Activated naive CD8-positive, alpha-beta T cell treated with anti-CD3 and anti-CD28 coated beads, Interleukin-2, amount 50 U/mL, for 24 hours (primary cell): ENCODE measurements at regions not wholly inside any gene's neighbourhood (a gene's known extent, or its start where the extent isn't known, plus 50 kb on each side); places are given as distances from the start of the nearest gene placed in this dataset.
"Not testable (repeated sequence)": the region's sequence is repeated elsewhere in the genome, so short reads cannot be mapped to it uniquely, and the experiment has no call there.

ENCODE experiments used
- ATAC-seq: fragments of 150-1000 bp; cut with Tn5 transposase; one replicate; pipeline ENCODE4 v1.10.0; 2021
- DNase-seq: peaks from one replicate; pipeline ENCODE4 v3.0.0; 2021
- H3K27ac Mint-ChIP-seq: one replicate; pipeline ENCODE4 v1.8.0; 2021; ENCODE audit warnings: mild to moderate bottlenecking, mixed read lengths
- H3K27me3 Mint-ChIP-seq: one replicate; pipeline ENCODE4 v1.8.0; 2021; ENCODE audit warnings: mixed read lengths
- H3K36me3 Mint-ChIP-seq: one replicate; pipeline ENCODE4 v1.8.0; 2021; ENCODE audit warnings: low read depth, mixed read lengths
- H3K4me1 Mint-ChIP-seq: one replicate; pipeline ENCODE4 v1.8.0; 2021; ENCODE audit warnings: mixed read lengths
- H3K4me3 Mint-ChIP-seq: one replicate; pipeline ENCODE4 v1.8.0; 2021; ENCODE audit warnings: mild to moderate bottlenecking, moderate library complexity, mixed read lengths
- H3K9me3 Mint-ChIP-seq: one replicate; pipeline ENCODE4 v1.8.0; 2021; ENCODE audit warnings: mixed read lengths

GRCh38 chr2:128505150-128505490 is 186.5 kb upstream of the HS6ST1 start:
- H3K27me3 Mint-ChIP-seq, result no peaks in the 10 kb centered on the region
- peaks cover 6% of the 10 kb centered on the region for H3K4me1 Mint-ChIP-seq
- DNase-seq, result no peak
- no peaks in the 10 kb centered on the region for H3K9me3 Mint-ChIP-seq
- no peak overlapping the region for H3K4me3 Mint-ChIP-seq
- no peaks in the 10 kb centered on the region for H3K36me3 Mint-ChIP-seq
- H3K27ac Mint-ChIP-seq, result no peak overlapping the region
- no peak for ATAC-seq

DNA sequence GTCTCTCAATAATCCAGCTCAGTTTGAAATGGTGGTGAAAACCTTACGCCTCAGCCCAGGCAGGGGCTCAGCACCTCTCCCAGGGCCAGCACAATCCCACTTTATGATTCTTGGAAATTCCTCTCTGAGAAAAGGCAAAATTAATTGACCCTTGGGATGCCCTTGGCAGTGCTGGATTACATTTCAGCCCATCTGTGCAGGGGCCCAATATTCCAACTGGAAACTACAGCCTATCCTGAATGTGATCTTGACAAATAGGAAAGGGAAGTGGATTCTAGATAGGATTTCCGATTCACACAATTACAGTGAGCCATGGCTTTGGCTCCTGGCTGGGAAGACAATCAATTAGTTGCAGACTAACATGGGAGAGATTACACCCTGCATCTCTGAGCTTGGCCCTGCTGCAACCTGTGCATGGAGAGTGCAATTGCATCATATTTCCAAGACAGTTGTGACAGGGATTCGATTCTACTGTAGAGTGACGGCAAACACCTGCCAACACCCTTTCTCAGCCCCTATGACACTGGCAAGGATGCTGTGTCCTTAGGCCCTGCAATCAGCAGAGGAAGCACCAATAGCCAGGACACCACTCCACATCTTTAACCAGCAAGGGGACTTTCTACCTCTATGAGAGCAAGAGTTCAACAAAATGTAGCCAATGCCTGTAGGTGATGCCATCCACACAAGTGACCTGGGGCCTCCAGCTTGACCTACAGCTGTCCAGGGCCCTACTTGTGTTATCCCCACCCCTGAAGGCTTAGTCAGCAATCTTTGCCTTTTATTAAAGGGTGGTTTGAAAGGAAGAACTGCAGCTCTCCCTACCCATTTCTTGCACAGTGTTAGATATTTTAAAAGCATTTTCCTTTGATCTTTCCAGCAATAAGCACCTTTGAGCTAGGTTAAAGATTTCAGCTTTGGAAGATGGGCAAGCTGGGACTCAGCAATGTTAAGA is 187.2 kb upstream of the HS6ST1 start:
- H3K4me1 Mint-ChIP-seq, result peaks cover 6% of the 10 kb centered on the region
- no peak overlapping the region for H3K4me3 Mint-ChIP-seq

GRCh38 chr2:128506534-128506933 is 187.9 kb upstream of the HS6ST1 start:
- ATAC-seq, result no peak

More for the DNA sequence above, 187.2 kb upstream of the HS6ST1 start:
- Mint-ChIP-seq H3K27me3 (no peaks in the 10 kb centered on the region), H3K36me3 (no peaks in the 10 kb centered on the region), H3K27ac (no peak overlapping the region), H3K9me3 (no peaks in the 10 kb centered on the region)
- DNase-seq (no peak), ATAC-seq (no peak)

DNA sequence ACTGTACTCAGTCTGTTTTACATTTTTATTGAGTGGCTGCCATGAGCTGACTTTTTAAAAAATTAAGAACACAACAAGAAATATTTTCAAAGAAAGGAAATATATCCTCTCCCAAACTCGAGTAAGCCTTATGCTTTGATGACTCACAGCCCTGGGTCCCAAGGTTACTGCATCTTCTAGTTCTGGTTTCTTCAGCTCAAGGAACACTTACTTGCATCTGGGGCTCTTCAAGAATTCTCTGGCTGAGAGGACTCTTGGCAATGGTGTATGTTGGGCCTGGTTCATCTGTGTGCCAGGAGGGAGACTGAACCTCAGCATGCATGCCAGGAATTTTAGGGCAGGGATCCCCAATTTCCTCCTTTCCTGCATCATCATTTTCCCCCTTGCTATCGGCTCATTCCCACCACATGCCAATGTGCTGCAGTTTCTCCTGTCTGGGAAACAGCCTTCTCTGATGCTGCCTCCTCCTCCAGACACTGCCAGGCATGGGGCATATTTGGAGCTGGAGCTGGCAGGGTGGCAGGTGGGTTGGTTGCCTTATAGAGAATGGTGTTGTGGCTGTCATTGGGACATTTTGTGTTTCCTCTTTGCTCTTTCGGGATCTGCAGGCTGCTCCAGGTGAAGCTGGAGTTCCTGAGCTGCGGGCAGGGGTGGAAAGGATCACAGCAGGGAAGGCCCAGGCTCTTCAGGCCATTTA is 192.2 kb upstream of the HS6ST1 start:
- Mint-ChIP-seq H3K27me3 (no peaks in the 10 kb centered on the region), H3K4me3 (no peak overlapping the region), H3K36me3 (no peaks in the 10 kb centered on the region), H3K9me3 (no peaks in the 10 kb centered on the region), H3K4me1 (peaks cover 12% of the 10 kb centered on the region), H3K27ac (no peak overlapping the region)
- DNase-seq (no peak), ATAC-seq (no peak)

More at GRCh38 chr2:128506534-128506933, 187.9 kb upstream of the HS6ST1 start:
- Mint-ChIP-seq H3K36me3 (no peaks in the 10 kb centered on the region), H3K27ac (no peak overlapping the region), H3K27me3 (no peaks in the 10 kb centered on the region), H3K4me1 (peaks cover 6% of the 10 kb centered on the region), H3K4me3 (no peak overlapping the region), H3K9me3 (no peaks in the 10 kb centered on the region)
- no peak for DNase-seq

- H3K36me3 Mint-ChIP-seq, result no peaks in the 10 kb centered on the region
- no peak for ATAC-seq
- no peaks in the 10 kb centered on the region for H3K27me3 Mint-ChIP-seq
- no peak overlapping the region for H3K27ac Mint-ChIP-seq
- H3K4me3 Mint-ChIP-seq, result no peak overlapping the region
- H3K9me3 Mint-ChIP-seq, result no peaks in the 10 kb centered on the region
- no peak for DNase-seq
- H3K4me1 Mint-ChIP-seq, result peaks cover 12% of the 10 kb centered on the region
Observed at GRCh38 chr2:128511731-128512378, 193.2 kb upstream of the HS6ST1 start.

- Mint-ChIP-seq H3K27ac (no peak overlapping the region), H3K4me1 (peaks cover 12% of the 10 kb centered on the region), H3K4me3 (no peak overlapping the region), H3K27me3 (no peaks in the 10 kb centered on the region), H3K9me3 (no peaks in the 10 kb centered on the region), H3K36me3 (no peaks in the 10 kb centered on the region)
- ATAC-seq (no peak), DNase-seq (no peak)
Observed at GRCh38 chr2:128512379-128513115, 193.9 kb upstream of the HS6ST1 start.

DNA sequence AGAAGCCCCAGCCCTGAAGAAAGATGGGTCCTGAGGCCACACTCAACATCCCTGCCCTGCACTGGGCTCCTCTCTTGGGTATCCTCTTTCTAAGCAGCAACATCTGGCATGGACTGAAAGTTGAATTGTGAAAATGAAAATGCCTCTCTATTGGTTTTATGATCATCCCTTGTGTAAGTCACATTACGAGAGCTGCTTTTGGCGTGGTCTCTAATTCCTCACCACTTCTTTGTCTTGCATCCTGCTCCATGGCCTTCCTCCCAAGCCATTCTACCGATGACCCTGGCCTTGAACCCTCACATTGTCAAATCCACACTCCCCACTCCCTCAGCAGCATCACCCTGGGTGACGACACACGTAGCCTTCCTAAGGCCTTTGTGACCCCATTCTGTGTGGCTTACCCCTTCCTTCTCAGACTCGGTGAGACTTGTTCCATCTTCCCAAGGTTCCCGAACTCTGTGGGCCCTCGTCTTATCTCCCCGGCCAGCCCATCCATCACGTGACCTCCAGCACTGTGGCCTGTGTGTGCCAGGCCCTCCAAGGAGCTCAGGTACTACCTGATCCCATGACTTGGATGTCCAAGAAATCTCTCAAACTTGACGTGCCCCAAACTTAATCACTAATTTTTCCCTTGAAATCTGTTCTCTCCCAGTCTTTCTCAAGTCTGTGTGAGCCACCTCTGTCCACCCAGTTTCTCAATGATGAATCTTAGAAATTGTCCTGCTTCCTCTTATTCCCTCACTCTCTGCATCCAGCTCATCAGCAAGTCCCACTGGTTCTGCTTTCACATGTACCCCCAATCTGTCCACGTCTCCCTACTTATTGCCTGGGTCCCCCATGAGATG is 194.7 kb upstream of the HS6ST1 start:
- Mint-ChIP-seq H3K27me3 (no peaks in the 10 kb centered on the region), H3K4me3 (no peak overlapping the region), H3K27ac (no peak overlapping the region), H3K9me3 (no peaks in the 10 kb centered on the region), H3K4me1 (peaks cover 12% of the 10 kb centered on the region), H3K36me3 (no peaks in the 10 kb centered on the region)
- no peak for DNase-seq
- ATAC-seq, result no peak

GRCh38 chr2:128513961-128514283 is 195.3 kb upstream of the HS6ST1 start:
- no peak overlapping the region for H3K4me3 Mint-ChIP-seq
- no peak for DNase-seq
- peaks cover 12% of the 10 kb centered on the region for H3K4me1 Mint-ChIP-seq
- no peaks in the 10 kb centered on the region for H3K27me3 Mint-ChIP-seq
- no peak overlapping the region for H3K27ac Mint-ChIP-seq
- no peaks in the 10 kb centered on the region for H3K9me3 Mint-ChIP-seq
- ATAC-seq, result no peak
- no peaks in the 10 kb centered on the region for H3K36me3 Mint-ChIP-seq

- no peak overlapping the region for H3K4me3 Mint-ChIP-seq
- peaks cover 12% of the 10 kb centered on the region for H3K4me1 Mint-ChIP-seq
- ATAC-seq (no peak), DNase-seq (no peak)
- H3K9me3 Mint-ChIP-seq, result no peaks in the 10 kb centered on the region
- H3K36me3 Mint-ChIP-seq, result no peaks in the 10 kb centered on the region
- H3K27ac Mint-ChIP-seq, result no peak overlapping the region
- no peaks in the 10 kb centered on the region for H3K27me3 Mint-ChIP-seq
Observed at GRCh38 chr2:128514555-128514955, 195.9 kb upstream of the HS6ST1 start.

DNA sequence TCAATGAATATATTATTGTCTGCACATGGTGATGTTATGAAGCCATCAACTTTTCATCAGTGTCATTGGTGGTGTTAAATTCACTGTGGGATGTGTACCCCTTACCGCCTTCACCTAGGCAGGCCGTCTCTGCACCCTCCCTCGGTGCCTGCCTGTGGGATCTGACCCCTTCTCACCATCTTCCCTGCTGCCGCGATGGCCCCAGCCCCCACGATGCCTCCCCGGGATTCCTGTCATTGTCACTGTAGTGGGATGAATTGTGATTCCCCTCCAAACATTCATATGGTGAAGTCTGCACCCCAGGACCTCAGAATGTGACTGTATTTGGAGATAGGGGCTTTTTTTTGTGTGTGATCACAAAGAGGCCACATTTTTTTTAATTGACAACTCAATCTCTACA is 198.3 kb upstream of the HS6ST1 start:
- Mint-ChIP-seq H3K27me3 (no peaks in the 10 kb centered on the region), H3K4me1 (peaks cover 19% of the 10 kb centered on the region), H3K9me3 (no peaks in the 10 kb centered on the region)

GRCh38 chr2:128519028-128519427 is 200.4 kb upstream of the HS6ST1 start:
- not testable (repeated sequence) for H3K36me3 Mint-ChIP-seq, DNase-seq, ATAC-seq, H3K27ac Mint-ChIP-seq, H3K9me3 Mint-ChIP-seq, H3K27me3 Mint-ChIP-seq, H3K4me3 Mint-ChIP-seq
- H3K4me1 Mint-ChIP-seq, result peaks cover 11% of the 10 kb centered on the region

More for the DNA sequence above, 198.3 kb upstream of the HS6ST1 start:
- no peaks in the 10 kb centered on the region for H3K36me3 Mint-ChIP-seq
- H3K4me3 Mint-ChIP-seq, result no peak overlapping the region
- H3K27ac Mint-ChIP-seq, result no peak overlapping the region
- DNase-seq (no peak), ATAC-seq (no peak)

DNA sequence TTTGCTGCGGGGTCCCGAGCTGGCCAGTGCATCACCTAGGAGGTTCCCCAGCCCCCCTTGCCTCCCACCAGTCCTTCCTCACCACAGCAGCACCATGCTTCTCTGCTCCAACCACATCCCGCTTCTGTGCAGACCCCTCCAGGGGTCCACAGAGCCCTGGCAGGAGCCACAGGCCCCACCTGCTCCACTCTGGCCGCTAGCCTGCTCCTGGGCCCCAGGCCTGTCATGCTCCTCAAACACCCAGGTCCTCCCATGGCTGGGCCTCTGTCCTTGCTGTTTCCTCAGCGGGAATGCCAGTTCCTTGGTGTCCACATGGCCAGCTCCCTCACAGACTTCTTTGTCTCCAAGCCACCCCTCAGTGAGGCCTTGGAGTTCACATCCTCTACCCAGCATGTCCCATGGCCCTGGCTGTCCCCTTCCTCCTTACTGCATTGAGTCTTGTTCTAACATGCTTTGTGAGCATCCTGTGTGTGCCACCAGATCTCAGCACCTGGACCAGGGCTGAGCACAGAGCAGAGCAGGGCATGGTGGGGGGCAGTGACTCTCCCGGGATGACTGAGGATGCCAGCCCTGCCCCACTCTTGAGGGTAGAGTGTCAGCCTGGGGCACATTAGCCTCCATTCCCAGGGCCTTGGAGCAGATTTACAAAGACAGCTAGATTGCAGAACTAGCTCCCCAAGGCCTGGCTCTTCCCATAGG is 201.0 kb upstream of the HS6ST1 start:
- Mint-ChIP-seq H3K36me3 (no peaks in the 10 kb centered on the region), H3K9me3 (no peaks in the 10 kb centered on the region), H3K4me3 (no peak overlapping the region), H3K4me1 (peaks cover 7% of the 10 kb centered on the region), H3K27ac (no peak overlapping the region), H3K27me3 (no peaks in the 10 kb centered on the region)
- no peak for DNase-seq
- ATAC-seq, result no peak

GRCh38 chr2:128520340-128520739 is 201.7 kb upstream of the HS6ST1 start:
- DNase-seq, result no peak

More at GRCh38 chr2:128520340-128520739, 201.7 kb upstream of the HS6ST1 start:
- Mint-ChIP-seq H3K36me3 (no peaks in the 10 kb centered on the region), H3K4me3 (no peak overlapping the region), H3K9me3 (no peaks in the 10 kb centered on the region), H3K27me3 (no peaks in the 10 kb centered on the region), H3K27ac (no peak overlapping the region), H3K4me1 (peaks cover 7% of the 10 kb centered on the region)
- no peak for ATAC-seq
